Upper lobe of right lung (tissue), 1 donor: ENCODE measurements at regions not wholly inside any gene's neighbourhood (a gene's known extent, or its start where the extent isn't known, plus 50 kb on each side); places are given as distances from the start of the nearest gene placed in this dataset.
A peak's percentile ranks its signal among the peaks of the same experiment; 100 is the strongest.

Source experiments
- ATAC-seq: fragments of 200-7000 bp; cut with Tn5 transposase; one replicate; pipeline ENCODE4 v1.9.1; 2020; ENCODE audit warnings: mild to moderate bottlenecking, moderate library complexity
- DNase-seq: peaks from one replicate; pipeline ENCODE4 v3.0.0-alpha.2; 2020
- H3K27ac ChIP-seq: fragments of 200-600 bp; one replicate; pipeline ENCODE4 v1.8.0; 2022
- H3K27me3 ChIP-seq: fragments of 200-600 bp; one replicate; pipeline ENCODE4 v1.8.0; 2022; ENCODE audit warnings: mild to moderate bottlenecking
- H3K36me3 ChIP-seq: fragments of 200-600 bp; one replicate; pipeline ENCODE4 v1.8.0; 2022
- H3K4me1 ChIP-seq: fragments of 200-600 bp; one replicate; pipeline ENCODE4 v1.8.0; 2022
- H3K4me3 ChIP-seq: fragments of 200-600 bp; one replicate; pipeline ENCODE4 v1.8.0; 2022; ENCODE audit warnings: mild to moderate bottlenecking
- H3K9me3 ChIP-seq: fragments of 200-600 bp; one replicate; pipeline ENCODE4 v1.8.0; 2022
- CTCF ChIP-seq: fragments of 200-600 bp; IDR thresholded peaks from one replicate; pipeline ENCODE4 v1.8.0; 2022; ENCODE audit warnings: antibody characterized with exemption
- intact Hi-C: fragments of 100-400 bp; cut with DNase I; formaldehyde crosslinking; loops from one replicate; pipeline ENCODE4 v1.11.0; 2022
- donor health status: DM: no; HTN: yes; CAD: no; lungs with severe emphysema.

- no peak overlapping the region for H3K4me3 ChIP-seq
- DNase-seq (no peak), ATAC-seq (no peak)
- intact Hi-C loops: no loop called here
- H3K27ac ChIP-seq: no peak overlapping the region
- peak; percentile 48 for TF ChIP-seq CTCF
- no peaks in the 10 kb centered on the region for H3K9me3 ChIP-seq
- no peaks in the 10 kb centered on the region for H3K27me3 ChIP-seq
- no peaks in the 10 kb centered on the region for H3K36me3 ChIP-seq
- H3K4me1 ChIP-seq: no peaks in the 10 kb centered on the region
These were observed 57.3 kb upstream of the TCEAL2 start for GRCh38 chrX:102067966-102068723.

GRCh38 chrX:102063445-102064074 is 61.9 kb upstream of the TCEAL2 start:
- intact Hi-C loops: no loop called here
- DNase-seq: no peak

GRCh38 chrX:102044496-102044895 is 81.0 kb upstream of the TCEAL2 start:
- DNase-seq: no peak
- Histone ChIP-seq H3K4me1 (no peaks in the 10 kb centered on the region), H3K27ac (no peak overlapping the region), H3K27me3 (no peaks in the 10 kb centered on the region), H3K4me3 (no peak overlapping the region), H3K9me3 (no peaks in the 10 kb centered on the region), H3K36me3 (no peaks in the 10 kb centered on the region)
- no peak for ATAC-seq
- TF ChIP-seq CTCF: no peak
- intact Hi-C loops: no loop called here

More at GRCh38 chrX:102063445-102064074, 61.9 kb upstream of the TCEAL2 start:
- no peaks in the 10 kb centered on the region for H3K4me1 ChIP-seq
- no peaks in the 10 kb centered on the region for H3K36me3 ChIP-seq
- no peak for ATAC-seq
- no peak overlapping the region for H3K27ac ChIP-seq
- H3K4me3 ChIP-seq: no peak overlapping the region
- no peaks in the 10 kb centered on the region for H3K27me3 ChIP-seq
- TF ChIP-seq CTCF: no peak
- H3K9me3 ChIP-seq: no peaks in the 10 kb centered on the region

- Histone ChIP-seq H3K27ac (no peak overlapping the region), H3K36me3 (no peaks in the 10 kb centered on the region), H3K27me3 (no peaks in the 10 kb centered on the region), H3K4me3 (no peak overlapping the region), H3K4me1 (no peaks in the 10 kb centered on the region), H3K9me3 (no peaks in the 10 kb centered on the region)
- DNase-seq: no peak
- ATAC-seq: no peak
- TF ChIP-seq CTCF: no peak
- intact Hi-C loops: no loop called here
These were observed 82.1 kb upstream of the TCEAL2 start for GRCh38 chrX:102043380-102043779.

- Histone ChIP-seq H3K27ac (no peak overlapping the region), H3K27me3 (no peaks in the 10 kb centered on the region)
- intact Hi-C loops: no loop called here
These were observed 82.8 kb upstream of the TCEAL2 start for GRCh38 chrX:102042372-102043325.

More at GRCh38 chrX:102042372-102043325, 82.8 kb upstream of the TCEAL2 start:
- Histone ChIP-seq H3K4me1 (no peaks in the 10 kb centered on the region), H3K4me3 (no peak overlapping the region), H3K36me3 (no peaks in the 10 kb centered on the region), H3K9me3 (no peaks in the 10 kb centered on the region)
- no peak for TF ChIP-seq CTCF
- DNase-seq (no peak), ATAC-seq (no peak)
